ENCODE measurements at regions not wholly inside any gene's neighbourhood (a gene's known extent, or its start where the extent isn't known, plus 50 kb on each side); places are given as distances from the start of the nearest gene placed in this dataset.

DNA sequence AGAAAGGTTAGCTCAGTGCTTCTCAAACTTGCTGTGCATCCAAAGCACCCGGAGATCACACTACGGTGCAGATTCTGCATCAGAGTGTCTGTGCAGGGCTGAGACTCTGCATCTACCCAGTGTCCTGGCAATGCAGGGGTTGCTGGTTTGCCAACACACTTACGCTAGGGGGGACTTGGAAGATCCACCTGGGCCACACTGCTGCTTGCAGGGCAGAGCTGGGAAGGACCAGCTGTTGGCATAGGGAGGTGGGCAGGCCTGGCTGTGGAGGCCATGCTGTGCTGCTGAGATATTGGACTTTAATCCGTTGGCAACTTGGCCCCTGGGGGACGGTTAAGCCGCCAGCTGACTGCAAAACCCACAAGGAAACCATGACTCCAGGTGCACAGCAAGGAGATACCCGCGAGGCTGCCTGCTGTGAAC lies 397.6 kb upstream of the HS6ST1 start:
- no peak for TF ChIP-seq EZH2 (IDR thresholded peaks at IDR 0.05; ENCODE audit: borderline replicate concordance, low read depth, low read length, poor library complexity, severe bottlenecking)
- TF ChIP-seq CTCF (conservative IDR thresholded peaks at IDR 0.05; ENCODE audit: low read depth, low read length): no peak

All from A673 (cell line).